ENCODE measurements at regions not wholly inside any gene's neighbourhood (a gene's known extent, or its start where the extent isn't known, plus 50 kb on each side); places are given as distances from the start of the nearest gene placed in this dataset.

GRCh38 chr11:110374921-110375320, 54.8 kb upstream of the FDX1 start:
- no peak for ATAC-seq

GRCh38 chr11:110375351-110375750, 54.4 kb upstream of the FDX1 start:
- no peak overlapping the region; the same call in 1 of the 2 replicates for H2AFZ ChIP-seq
- no peaks in the 10 kb centered on the region for H3K79me2 ChIP-seq (replicated peaks; ENCODE audit: insufficient read depth)
- no peaks in the 10 kb centered on the region for H3F3A ChIP-seq (replicated peaks; ENCODE audit: low read depth)
- Mint-ChIP-seq H3K4me1 (peaks cover 6% of the 10 kb centered on the region; the same call in 2 of the 3 replicates), H3K9me3 (no peaks in the 10 kb centered on the region), H3K27me3 (ENCODE audit: insufficient read depth, low read depth, poor library complexity) (peaks cover 2% of the 10 kb centered on the region), H3K27ac (no peak overlapping the region), H3K36me3 (ENCODE audit: low read depth) (no peaks in the 10 kb centered on the region), H3K4me3 (no peak overlapping the region)
- no peaks in the 10 kb centered on the region for H4K20me1 ChIP-seq (replicated peaks; ENCODE audit: insufficient read depth)
- H3K9me2 ChIP-seq (ENCODE audit: insufficient read depth), result no peaks in the 10 kb centered on the region
- H3K27ac ChIP-seq (ENCODE audit: low read depth), result 0 out of 2 replicates have a peak overlapping the region, but pooled peaks have one; percentile 39
- H3K4me1 ChIP-seq (ENCODE audit: insufficient read depth), result no peaks in the 10 kb centered on the region
- no peak overlapping the region for H3K4me3 ChIP-seq
- H3K27me3 ChIP-seq (ENCODE audit: insufficient read depth), result no peaks in the 10 kb centered on the region
- ATAC-seq, result no peak
- no peak for DNase-seq (ENCODE audit: low spot score)
- no peaks in the 10 kb centered on the region for H3K36me3 ChIP-seq (ENCODE audit: insufficient read depth)
- H3K4me2 ChIP-seq, result no peak overlapping the region
- TF ChIP-seq CREB1 (CRISPR knock-in tag; IDR thresholded peaks at IDR 0.05; ENCODE audit: low read depth) (no peak), STAT1 (IDR thresholded peaks at IDR 0.05; ENCODE audit: unreplicated experiment) (no peak), ZNF462 (CRISPR knock-in tag; IDR thresholded peaks at IDR 0.05) (no peak), POLR2AphosphoS5 (IDR thresholded peaks at IDR 0.05; ENCODE audit: low read depth) (no peak), EZH2phosphoT487 (IDR thresholded peaks at IDR 0.05; ENCODE audit: unreplicated experiment) (no peak)

More at GRCh38 chr11:110374921-110375320, 54.8 kb upstream of the FDX1 start:
- H3K79me2 ChIP-seq (replicated peaks; ENCODE audit: insufficient read depth), result no peaks in the 10 kb centered on the region
- H3K4me2 ChIP-seq, result no peak overlapping the region
- Mint-ChIP-seq H3K27me3 (ENCODE audit: insufficient read depth, low read depth, poor library complexity) (peaks cover 2% of the 10 kb centered on the region), H3K36me3 (ENCODE audit: low read depth) (no peaks in the 10 kb centered on the region), H3K4me3 (no peak overlapping the region), H3K9me3 (no peaks in the 10 kb centered on the region), H3K4me1 (peaks cover 6% of the 10 kb centered on the region; the same call in 2 of the 3 replicates), H3K27ac (no peak overlapping the region)
- H3K9me2 ChIP-seq (ENCODE audit: insufficient read depth), result no peaks in the 10 kb centered on the region
- H4K20me1 ChIP-seq (replicated peaks; ENCODE audit: insufficient read depth), result no peaks in the 10 kb centered on the region
- no peaks in the 10 kb centered on the region for H3F3A ChIP-seq (replicated peaks; ENCODE audit: low read depth)
- H2AFZ ChIP-seq, result no peak overlapping the region
- H3K27ac ChIP-seq (ENCODE audit: low read depth), result no peak overlapping the region
- no peak for DNase-seq (ENCODE audit: low spot score)
- H3K4me1 ChIP-seq (ENCODE audit: insufficient read depth), result no peaks in the 10 kb centered on the region
- no peak for TF ChIP-seq NANOG (IDR thresholded peaks at IDR 0.05; ENCODE audit: borderline replicate concordance)
- no peak for TF ChIP-seq POLR2AphosphoS5 (IDR thresholded peaks at IDR 0.05; ENCODE audit: low read depth)
- TF ChIP-seq ZNF114 (CRISPR knock-in tag; IDR thresholded peaks at IDR 0.05), result no peak
- TF ChIP-seq EZH2phosphoT487 (IDR thresholded peaks at IDR 0.05; ENCODE audit: unreplicated experiment), result no peak
- TF ChIP-seq EZH2 (IDR thresholded peaks at IDR 0.05; ENCODE audit: low read depth, unreplicated experiment), result no peak
- no peak for TF ChIP-seq ZNF331 (CRISPR knock-in tag; IDR thresholded peaks at IDR 0.05; ENCODE audit: low read depth)
- TF ChIP-seq ETS1 (IDR thresholded peaks at IDR 0.05), result no peak
- no peak for TF ChIP-seq CTCF (conservative IDR thresholded peaks at IDR 0.05; ENCODE audit: low read depth in 2 of 2)
- TF ChIP-seq CREB1 (CRISPR knock-in tag; IDR thresholded peaks at IDR 0.05; ENCODE audit: low read depth), result no peak
- no peak for TF ChIP-seq JUNB (IDR thresholded peaks at IDR 0.05; ENCODE audit: unreplicated experiment)
- H3K27me3 ChIP-seq (ENCODE audit: insufficient read depth), result no peaks in the 10 kb centered on the region
- no peak overlapping the region for H3K4me3 ChIP-seq
- H3K36me3 ChIP-seq (ENCODE audit: insufficient read depth), result no peaks in the 10 kb centered on the region
